SK-N-SH (cell line): ENCODE measurements at regions not wholly inside any gene's neighbourhood (a gene's known extent, or its start where the extent isn't known, plus 50 kb on each side); places are given as distances from the start of the nearest gene placed in this dataset.

Experiments used
- CTCF ChIP-seq: fragments of 200-600 bp; sonication (generic); IDR thresholded peaks from 2 replicates; pipeline ENCODE4 v1.6.1; 2017; ENCODE audit warnings: antibody characterized with exemption, mild to moderate bottlenecking, moderate library complexity
- EP300 ChIP-seq, 2 experiments: IDR thresholded peaks; 2 replicates each; pipeline versions ENCODE4 v1.4.0 to v1.6.1; 2012; ENCODE audit warnings: borderline replicate concordance in 1 of 2, low read depth in 1 of 2, low read length in 1 of 2
- JUND ChIP-seq: IDR thresholded peaks from 2 replicates; pipeline ENCODE4 v1.4.0; 2012

DNA sequence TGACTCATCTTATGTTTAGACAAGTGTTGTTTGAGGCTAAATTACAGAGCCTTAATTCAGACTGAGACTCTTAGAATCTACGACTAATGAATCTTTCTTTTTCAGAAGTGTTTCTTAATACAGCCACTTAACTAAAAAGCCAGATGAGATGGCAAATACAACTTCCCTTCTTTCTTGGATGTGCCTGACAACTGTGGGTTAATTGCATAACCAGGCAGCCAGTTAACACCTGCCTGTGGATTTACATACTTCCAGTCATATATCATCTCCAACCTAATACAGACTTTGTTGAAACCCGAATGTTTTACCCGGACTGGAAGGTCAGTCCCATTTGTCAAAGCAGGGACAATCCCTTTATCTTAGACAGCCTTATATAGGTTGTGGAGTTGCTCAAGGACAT, 297.6 kb downstream of the VPS13C start:
- no peak for TF ChIP-seq CTCF
- no peak for TF ChIP-seq EP300 (IDR thresholded peaks at IDR 0.05; ENCODE audit: borderline replicate concordance in 1 of 2, low read depth in 1 of 2, low read length in 1 of 2)
- no peak for TF ChIP-seq JUND
